Fibroblast of pulmonary artery (primary cell): ENCODE measurements at regions not wholly inside any gene's neighbourhood (a gene's known extent, or its start where the extent isn't known, plus 50 kb on each side); places are given as distances from the start of the nearest gene placed in this dataset.

Experiments used
- DNase-seq: peaks from one replicate; pipeline ENCODE4 v3.0.0-alpha.2; 2010; ENCODE audit warnings: low read depth
- H3K4me3 ChIP-seq: replicated peaks from 2 replicates; pipeline ENCODE4 v1.5.1; 2011; ENCODE audit warnings: low read depth, mild to moderate bottlenecking, control low read depth, low read length, moderate library complexity
- CTCF ChIP-seq: IDR thresholded peaks from 2 replicates; pipeline ENCODE4 v1.5.1; 2011; ENCODE audit warnings: mild to moderate bottlenecking, control low read depth, low read length, inconsistent platforms; ENCODE audit errors: missing control alignments

- H3K4me3 ChIP-seq, result no peak overlapping the region
- no peak for DNase-seq
- TF ChIP-seq CTCF, result no peak
Measured at GRCh38 chr2:173419506-173419905, 64.8 kb downstream of the CDCA7 start.

- DNase-seq, result no peak
- TF ChIP-seq CTCF, result no peak
- H3K4me3 ChIP-seq, result no peak overlapping the region
Measured at GRCh38 chr2:173424886-173425285, 70.2 kb downstream of the CDCA7 start.

- no peak overlapping the region for H3K4me3 ChIP-seq
- DNase-seq, result peak; percentile 34
- no peak for TF ChIP-seq CTCF
Measured at GRCh38 chr2:173427887-173428668, 73.4 kb downstream of the CDCA7 start.

- no peak overlapping the region for H3K4me3 ChIP-seq
- no peak for TF ChIP-seq CTCF
- DNase-seq, result no peak
Measured at GRCh38 chr2:173431191-173431590, 76.5 kb downstream of the CDCA7 start.

- no peak for DNase-seq
- no peak for TF ChIP-seq CTCF
- H3K4me3 ChIP-seq, result no peak overlapping the region
Measured at GRCh38 chr2:173432049-173432754, 77.5 kb downstream of the CDCA7 start.

- H3K4me3 ChIP-seq, result no peak overlapping the region
- TF ChIP-seq CTCF, result no peak
Measured at GRCh38 chr2:173434762-173435569, 80.3 kb downstream of the CDCA7 start.

More at GRCh38 chr2:173434762-173435569, 80.3 kb downstream of the CDCA7 start:
- no peak for DNase-seq
